ENCODE measurements at regions not wholly inside any gene's neighbourhood (a gene's known extent, or its start where the extent isn't known, plus 50 kb on each side); places are given as distances from the start of the nearest gene placed in this dataset.
"Not testable (repeated sequence)": the region's sequence is repeated elsewhere in the genome, so short reads cannot be mapped to it uniquely, and the experiment has no call there.

GRCh38 chr7:88615336-88615735, 144.2 kb upstream of the ZNF804B start:
- no peak for DNase-seq (ENCODE audit: extremely low read depth, low read depth, low spot score)

- DNase-seq (ENCODE audit: extremely low read depth, low read depth, low spot score): no peak
Measured at GRCh38 chr7:88614736-88615135, 144.8 kb upstream of the ZNF804B start.

- no peak for DNase-seq (ENCODE audit: extremely low read depth, low read depth, low spot score)
Measured at GRCh38 chr7:88610942-88611341, 148.6 kb upstream of the ZNF804B start.

GRCh38 chr7:88600695-88601094, 158.8 kb upstream of the ZNF804B start:
- DNase-seq (ENCODE audit: extremely low read depth, low read depth, low spot score): no peak

- no peak for DNase-seq (ENCODE audit: extremely low read depth, low read depth, low spot score)
Measured at GRCh38 chr7:88599528-88599927, 160.0 kb upstream of the ZNF804B start.

GRCh38 chr7:88597941-88598425, 161.5 kb upstream of the ZNF804B start:
- DNase-seq (ENCODE audit: extremely low read depth, low read depth, low spot score): no peak

GRCh38 chr7:88590963-88591362, 168.5 kb upstream of the ZNF804B start:
- DNase-seq (ENCODE audit: extremely low read depth, low read depth, low spot score): no peak

- no peak for DNase-seq (ENCODE audit: extremely low read depth, low read depth, low spot score)
Measured at GRCh38 chr7:88589927-88590326, 169.6 kb upstream of the ZNF804B start.

GRCh38 chr7:88586890-88587289, 172.6 kb upstream of the ZNF804B start:
- no peak for DNase-seq (ENCODE audit: extremely low read depth, low read depth, low spot score)

- DNase-seq (ENCODE audit: extremely low read depth, low read depth, low spot score): no peak
Measured at GRCh38 chr7:88586219-88586618, 173.3 kb upstream of the ZNF804B start.

GRCh38 chr7:88576720-88577119, 182.8 kb upstream of the ZNF804B start:
- DNase-seq (ENCODE audit: extremely low read depth, low read depth, low spot score): no peak

- no peak for DNase-seq (ENCODE audit: extremely low read depth, low read depth, low spot score)
Measured at GRCh38 chr7:88566162-88566729, 193.3 kb upstream of the ZNF804B start.

GRCh38 chr7:88565401-88565800, 194.1 kb upstream of the ZNF804B start:
- DNase-seq (ENCODE audit: extremely low read depth, low read depth, low spot score): no peak

GRCh38 chr7:88556441-88556840, 203.1 kb upstream of the ZNF804B start:
- DNase-seq (ENCODE audit: extremely low read depth, low read depth, low spot score): not testable (repeated sequence)

GRCh38 chr7:88554847-88555246, 204.7 kb upstream of the ZNF804B start:
- not testable (repeated sequence) for DNase-seq (ENCODE audit: extremely low read depth, low read depth, low spot score)

- DNase-seq (ENCODE audit: extremely low read depth, low read depth, low spot score): no peak
Measured at GRCh38 chr7:88548399-88548798, 211.1 kb upstream of the ZNF804B start.

- no peak for DNase-seq (ENCODE audit: extremely low read depth, low read depth, low spot score)
Measured at GRCh38 chr7:88546808-88547207, 212.7 kb upstream of the ZNF804B start.

- DNase-seq (ENCODE audit: extremely low read depth, low read depth, low spot score): no peak
Measured at GRCh38 chr7:88545663-88546062, 213.8 kb upstream of the ZNF804B start.

GRCh38 chr7:88540012-88540411, 219.5 kb upstream of the ZNF804B start:
- DNase-seq (ENCODE audit: extremely low read depth, low read depth, low spot score): no peak

GRCh38 chr7:88539518-88539917, 220.0 kb upstream of the ZNF804B start:
- DNase-seq (ENCODE audit: extremely low read depth, low read depth, low spot score): no peak

- no peak for DNase-seq (ENCODE audit: extremely low read depth, low read depth, low spot score)
Measured at GRCh38 chr7:88523645-88524044, 217.0 kb upstream of the STEAP4 start.

- no peak for DNase-seq (ENCODE audit: extremely low read depth, low read depth, low spot score)
Measured at GRCh38 chr7:88522771-88523293, 216.1 kb upstream of the STEAP4 start.

GRCh38 chr7:88516429-88516828, 209.7 kb upstream of the STEAP4 start:
- DNase-seq (ENCODE audit: extremely low read depth, low read depth, low spot score): no peak

Data from glomerular endothelial cell (primary cell).